ENCODE measurements at regions not wholly inside any gene's neighbourhood (a gene's known extent, or its start where the extent isn't known, plus 50 kb on each side); places are given as distances from the start of the nearest gene placed in this dataset. TPM values are rescaled to one million over a fixed set of nuclear protein-coding genes. Genes with fewer than 3 reads are reported as not detected.

DNA sequence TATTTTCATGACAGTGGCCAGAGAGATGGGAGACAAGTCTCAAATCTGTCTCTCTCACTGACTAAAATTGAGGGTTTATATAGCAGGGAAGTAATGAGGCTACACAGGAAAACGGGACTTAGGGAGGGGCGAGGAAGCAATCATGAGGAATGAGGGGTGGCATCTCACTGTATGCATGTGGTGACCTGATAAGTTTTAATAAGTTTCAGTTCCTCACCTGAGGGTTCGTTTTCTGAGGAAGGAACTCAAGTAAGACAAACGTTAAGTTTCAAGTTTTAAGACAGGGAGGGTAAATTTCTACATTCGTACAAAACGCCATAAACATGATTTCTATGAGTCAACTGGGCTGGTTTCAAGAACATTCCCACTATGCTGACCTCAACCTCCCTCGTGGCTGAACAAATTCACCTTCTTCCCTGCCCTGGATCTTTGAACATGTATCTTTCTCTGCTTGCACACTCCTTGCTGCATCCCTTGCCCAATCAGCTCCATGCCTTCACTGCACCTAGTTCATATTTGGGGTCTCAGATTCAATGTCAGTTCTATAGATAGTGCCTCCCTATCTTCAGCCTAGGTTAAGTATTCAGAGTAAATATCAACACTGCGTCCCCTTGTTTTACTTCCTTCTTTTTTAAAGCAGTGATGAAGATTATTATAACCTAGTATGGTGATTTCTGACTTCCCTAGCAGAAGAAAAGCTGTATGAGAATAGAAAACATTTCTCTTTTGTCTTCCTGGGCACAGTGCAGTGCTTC, 53.3 kb upstream of the CNTNAP5 start:
- peaks cover 8% of the 10 kb centered on the region for H3K4me1 Mint-ChIP-seq
- H4K20me1 ChIP-seq (ENCODE audit: insufficient read depth, low read length) = no peaks in the 10 kb centered on the region
- no peak overlapping the region for H3K4me3 Mint-ChIP-seq
- no peak for TF ChIP-seq CTCF (IDR thresholded peaks at IDR 0.05)
- intact Hi-C loops (cut with micrococcal nuclease) = no loop called here
- no peaks in the 10 kb centered on the region for H3K36me3 Mint-ChIP-seq
- no peak for DNase-seq
- no peaks in the 10 kb centered on the region for H3K4me1 ChIP-seq (ENCODE audit: control insufficient read depth in 1 of 2, insufficient read depth in 2 of 2, low read length in 2 of 2)
- H3K27ac Mint-ChIP-seq = no peak overlapping the region
- no peaks in the 10 kb centered on the region for H3K27me3 ChIP-seq (ENCODE audit: control insufficient read depth in 2 of 2, insufficient read depth in 2 of 2, low read length in 2 of 2)
- no peak overlapping the region for H3K27ac ChIP-seq (ENCODE audit: low read depth in 1 of 2, low read length in 2 of 2)
- H3K36me3 ChIP-seq (replicated peaks in 1 of 2; ENCODE audit: control insufficient read depth in 1 of 2, insufficient read depth in 2 of 2, low read length in 2 of 2) = no peaks in the 10 kb centered on the region
- H3K9me3 ChIP-seq (replicated peaks in 1 of 2; ENCODE audit: control insufficient read depth in 1 of 2, insufficient read depth in 1 of 2, low read length in 2 of 2) = no peaks in the 10 kb centered on the region
- no peaks in the 10 kb centered on the region for H3K79me2 ChIP-seq (ENCODE audit: insufficient read depth, low read length)
- no peak overlapping the region for H3K9ac ChIP-seq (ENCODE audit: insufficient read depth, low read length, poor library complexity, severe bottlenecking)
- WGBS (ENCODE audit: insufficient coverage) = 38% methylated on average over 4 of the region's 8 CpGs
- no peak overlapping the region for H3K4me2 ChIP-seq (replicated peaks; ENCODE audit: extremely low read depth, low read length, poor library complexity, severe bottlenecking)
- peaks cover 0 to 12% (median 3%) of the 10 kb centered on the region in 7 donors for H3K9me3 Mint-ChIP-seq
- no peak overlapping the region for H2AFZ ChIP-seq (ENCODE audit: insufficient read depth, low read depth, low read length, poor library complexity, severe bottlenecking)
- no peak overlapping the region for H3K4me3 ChIP-seq (replicated peaks in 1 of 3; ENCODE audit: low read depth in 2 of 3, low read length in 3 of 3)
- no peaks in the 10 kb centered on the region for H3K27me3 Mint-ChIP-seq (ENCODE audit: low read depth in 3 of 3)

Small RNA genes in the stretch of these regions (small RNA-seq; reads per million reads assigned to genes)
- gene AC064859.1 (ENCODE audit: insufficient read length, low read depth) = not detected

All from CD14-positive monocyte (primary cell).